HepG2 (cell line): ENCODE measurements at regions not wholly inside any gene's neighbourhood (a gene's known extent, or its start where the extent isn't known, plus 50 kb on each side); places are given as distances from the start of the nearest gene placed in this dataset.

ENCODE experiments used
- MED1 ChIP-seq: sonication (generic); formaldehyde crosslinking; IDR thresholded peaks from 2 replicates; pipeline ENCODE4 v1.4.0; 2020; ENCODE audit warnings: missing genetic modification reagents
- POLR2A ChIP-seq, 2 experiments: IDR thresholded peaks; 2 replicates each; pipeline ENCODE4 v1.6.1; 2011; ENCODE audit warnings: low read depth in 2 of 2, low read length in 2 of 2, mild to moderate bottlenecking in 1 of 2, moderate library complexity in 1 of 2; ENCODE audit not compliant: insufficient read depth in 1 of 2
- ZNF136 ChIP-seq: sonication (generic); formaldehyde crosslinking; IDR thresholded peaks from 2 replicates; pipeline ENCODE4 v1.8.1; 2022; ENCODE audit warnings: low read depth, mild to moderate bottlenecking, moderate library complexity, missing genetic modification reagents
- TF ChIP-seq, protein P1 (sequence below): sonication (generic); formaldehyde crosslinking; IDR thresholded peaks from 2 replicates; pipeline ENCODE4 v1.5.0; 2020; ENCODE audit warnings: missing genetic modification reagents, mild to moderate bottlenecking, borderline replicate concordance
- TF ChIP-seq, protein P2 (sequence below): IDR thresholded peaks from 2 replicates; pipeline ENCODE4 v1.6.1; 2016

DNA sequence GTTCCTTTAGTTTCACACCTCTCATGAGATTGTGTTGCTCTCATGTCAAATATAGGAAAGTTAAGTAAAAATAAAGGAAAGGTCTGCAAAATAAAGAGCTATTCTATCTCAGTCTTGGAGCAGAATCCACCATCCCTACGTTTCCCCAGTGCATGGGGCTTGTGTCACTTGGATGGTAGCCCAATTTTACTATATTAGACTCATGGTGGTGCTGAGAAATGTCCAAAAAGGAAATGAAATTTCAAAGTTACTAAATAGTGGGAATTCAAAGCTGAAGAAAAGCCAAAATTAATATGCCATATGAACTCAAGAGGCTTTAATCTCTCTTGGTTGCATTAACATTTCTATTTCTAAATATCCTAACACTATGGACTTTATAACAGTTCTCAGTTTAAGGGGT lies 1283.3 kb upstream of the GJE1 start:
- TF ChIP-seq ZNF136 (CRISPR knock-in tag), result no peak
- TF ChIP-seq, protein P1, sequence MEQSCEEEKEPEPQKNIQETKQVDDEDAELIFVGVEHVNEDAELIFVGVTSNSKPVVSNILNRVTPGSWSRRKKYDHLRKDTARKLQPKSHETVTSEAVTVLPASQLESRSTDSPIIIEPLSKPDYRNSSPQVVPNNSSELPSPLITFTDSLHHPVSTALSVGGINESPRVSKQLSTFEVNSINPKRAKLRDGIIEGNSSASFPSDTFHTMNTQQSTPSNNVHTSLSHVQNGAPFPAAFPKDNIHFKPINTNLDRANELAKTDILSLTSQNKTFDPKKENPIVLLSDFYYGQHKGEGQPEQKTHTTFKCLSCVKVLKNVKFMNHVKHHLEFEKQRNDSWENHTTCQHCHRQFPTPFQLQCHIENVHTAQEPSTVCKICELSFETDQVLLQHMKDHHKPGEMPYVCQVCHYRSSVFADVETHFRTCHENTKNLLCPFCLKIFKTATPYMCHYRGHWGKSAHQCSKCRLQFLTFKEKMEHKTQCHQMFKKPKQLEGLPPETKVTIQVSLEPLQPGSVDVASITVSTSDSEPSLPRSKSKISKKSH (CRISPR knock-in tag), result no peak
- no peak for TF ChIP-seq POLR2A (IDR thresholded peaks at IDR 0.05; ENCODE audit: insufficient read depth in 1 of 2, low read depth in 2 of 2, low read length in 2 of 2)
- TF ChIP-seq MED1, result no peak
- TF ChIP-seq, protein P2, sequence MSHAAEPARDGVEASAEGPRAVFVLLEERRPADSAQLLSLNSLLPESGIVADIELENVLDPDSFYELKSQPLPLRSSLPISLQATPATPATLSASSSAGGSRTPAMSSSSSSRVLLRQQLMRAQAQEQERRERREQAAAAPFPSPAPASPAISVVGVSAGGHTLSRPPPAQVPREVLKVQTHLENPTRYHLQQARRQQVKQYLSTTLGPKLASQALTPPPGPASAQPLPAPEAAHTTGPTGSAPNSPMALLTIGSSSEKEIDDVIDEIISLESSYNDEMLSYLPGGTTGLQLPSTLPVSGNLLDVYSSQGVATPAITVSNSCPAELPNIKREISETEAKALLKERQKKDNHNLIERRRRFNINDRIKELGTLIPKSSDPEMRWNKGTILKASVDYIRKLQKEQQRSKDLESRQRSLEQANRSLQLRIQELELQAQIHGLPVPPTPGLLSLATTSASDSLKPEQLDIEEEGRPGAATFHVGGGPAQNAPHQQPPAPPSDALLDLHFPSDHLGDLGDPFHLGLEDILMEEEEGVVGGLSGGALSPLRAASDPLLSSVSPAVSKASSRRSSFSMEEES (CRISPR knock-in tag), result no peak
